C4-2B (cell line): ENCODE measurements at regions not wholly inside any gene's neighbourhood (a gene's known extent, or its start where the extent isn't known, plus 50 kb on each side); places are given as distances from the start of the nearest gene placed in this dataset.

ENCODE experiments used
- CTCF ChIP-seq: fragments of 450-650 bp; conservative IDR thresholded peaks from 2 replicates; pipeline ENCODE4 v1.5.1; 2017; ENCODE audit warnings: mild to moderate bottlenecking
- ZFX ChIP-seq: fragments of 450-650 bp; IDR thresholded peaks from 2 replicates; pipeline ENCODE4 v1.6.1; 2017

- TF ChIP-seq CTCF (no peak), ZFX (no peak)
Observed at GRCh38 chrX:46326161-46326560, 219.1 kb downstream of the ZNF674 start.
